GM10266 (cell line): ENCODE measurements at regions not wholly inside any gene's neighbourhood (a gene's known extent, or its start where the extent isn't known, plus 50 kb on each side); places are given as distances from the start of the nearest gene placed in this dataset.

ENCODE experiments used
- DNase-seq: peaks from one replicate; pipeline ENCODE4 v3.0.0; 2012; ENCODE audit errors: extremely low spot score
- CTCF ChIP-seq: IDR thresholded peaks from 2 replicates; pipeline ENCODE4 v1.5.1; 2012; ENCODE audit warnings: mild to moderate bottlenecking, low read depth; ENCODE audit not compliant: control insufficient read depth, insufficient read depth; ENCODE audit errors: missing control alignments

DNA sequence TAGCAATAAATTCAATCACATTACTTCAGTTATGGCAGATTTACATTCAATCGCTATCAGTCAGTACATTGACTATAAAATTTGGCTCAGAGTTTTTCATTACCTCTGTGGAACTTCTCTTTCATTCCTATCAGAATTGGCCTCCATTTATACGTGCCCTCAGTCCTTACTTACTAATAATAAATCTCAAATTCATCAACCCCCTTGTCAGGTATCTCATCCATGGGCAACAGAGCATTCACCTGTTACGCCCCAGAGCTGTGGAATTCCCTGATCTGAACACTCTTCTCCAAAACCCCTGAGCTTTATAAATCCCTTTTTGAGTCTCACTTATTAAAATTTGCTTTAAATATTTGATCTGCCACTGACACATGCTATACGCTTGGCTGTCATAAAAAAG, 492.9 kb downstream of the GBE1 start:
- TF ChIP-seq CTCF = no peak

GRCh38 chr3:81261996-81262395, 499.4 kb downstream of the GBE1 start:
- TF ChIP-seq CTCF = no peak
- no peak for DNase-seq

More for the DNA sequence above, 492.9 kb downstream of the GBE1 start:
- DNase-seq = no peak

- DNase-seq = no peak
- TF ChIP-seq CTCF = no peak
Observed at GRCh38 chr3:81255463-81255862, 506.0 kb downstream of the GBE1 start.

DNA sequence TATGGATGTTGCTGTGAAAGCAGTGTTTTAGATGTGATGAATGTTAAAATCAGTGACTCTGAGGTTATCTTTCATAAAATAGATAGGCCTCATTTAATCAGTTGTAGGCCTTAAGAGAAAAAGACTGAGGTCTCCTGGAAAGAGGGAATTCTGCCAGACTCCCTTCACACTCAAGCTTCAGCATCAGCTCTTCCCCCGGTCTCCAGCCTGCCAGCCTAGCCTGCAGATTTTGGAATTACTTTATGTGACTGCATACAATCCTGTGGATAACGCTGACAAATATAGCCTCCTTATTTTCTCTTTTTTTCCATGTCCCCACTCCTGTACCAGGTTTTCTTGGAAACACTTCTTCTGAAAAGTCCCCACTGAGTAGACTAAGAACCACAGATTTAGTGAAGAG, 510.3 kb downstream of the GBE1 start:
- no peak for TF ChIP-seq CTCF
- DNase-seq = no peak

DNA sequence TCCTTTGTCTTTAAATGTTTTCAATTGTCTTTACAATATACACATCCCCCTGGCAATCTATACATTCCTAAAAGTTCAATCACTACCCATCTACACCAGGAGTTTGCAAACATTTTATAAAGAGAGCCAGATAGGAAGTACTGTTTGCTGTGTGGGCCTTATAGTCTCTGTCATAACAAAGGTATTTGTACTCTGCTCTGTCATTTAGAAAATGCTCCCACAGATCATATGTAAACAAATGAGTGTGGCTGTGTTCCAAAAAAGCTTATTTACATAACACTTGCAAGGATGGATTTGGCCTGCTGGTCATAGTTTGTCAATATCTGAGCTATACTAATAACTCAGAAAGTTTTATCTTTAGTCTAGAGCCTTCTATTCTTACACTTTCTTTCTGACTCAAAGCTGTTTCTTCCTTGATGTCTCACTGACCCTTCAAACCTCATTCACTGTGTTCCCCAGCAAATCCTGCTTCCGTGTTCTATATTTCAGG, 511.9 kb downstream of the GBE1 start:
- DNase-seq = no peak
- TF ChIP-seq CTCF = no peak

GRCh38 chr3:81245501-81245900, 515.9 kb downstream of the GBE1 start:
- no peak for TF ChIP-seq CTCF
- DNase-seq = no peak

- DNase-seq = no peak
- no peak for TF ChIP-seq CTCF
Observed at GRCh38 chr3:81245043-81245442, 516.4 kb downstream of the GBE1 start.
